ENCODE measurements at regions not wholly inside any gene's neighbourhood (a gene's known extent, or its start where the extent isn't known, plus 50 kb on each side); places are given as distances from the start of the nearest gene placed in this dataset.

- no peaks in the 10 kb centered on the region for H3K9me3 ChIP-seq (ENCODE audit: control insufficient read depth, low read length)
- no peak overlapping the region for H3K9ac ChIP-seq
- no peaks in the 10 kb centered on the region for H3K36me3 ChIP-seq (ENCODE audit: control insufficient read depth, insufficient read depth, low read length)
- no peak overlapping the region for H3K4me2 ChIP-seq (ENCODE audit: low read length)
- no peaks in the 10 kb centered on the region for H3K4me1 ChIP-seq
- TF ChIP-seq, protein P1, sequence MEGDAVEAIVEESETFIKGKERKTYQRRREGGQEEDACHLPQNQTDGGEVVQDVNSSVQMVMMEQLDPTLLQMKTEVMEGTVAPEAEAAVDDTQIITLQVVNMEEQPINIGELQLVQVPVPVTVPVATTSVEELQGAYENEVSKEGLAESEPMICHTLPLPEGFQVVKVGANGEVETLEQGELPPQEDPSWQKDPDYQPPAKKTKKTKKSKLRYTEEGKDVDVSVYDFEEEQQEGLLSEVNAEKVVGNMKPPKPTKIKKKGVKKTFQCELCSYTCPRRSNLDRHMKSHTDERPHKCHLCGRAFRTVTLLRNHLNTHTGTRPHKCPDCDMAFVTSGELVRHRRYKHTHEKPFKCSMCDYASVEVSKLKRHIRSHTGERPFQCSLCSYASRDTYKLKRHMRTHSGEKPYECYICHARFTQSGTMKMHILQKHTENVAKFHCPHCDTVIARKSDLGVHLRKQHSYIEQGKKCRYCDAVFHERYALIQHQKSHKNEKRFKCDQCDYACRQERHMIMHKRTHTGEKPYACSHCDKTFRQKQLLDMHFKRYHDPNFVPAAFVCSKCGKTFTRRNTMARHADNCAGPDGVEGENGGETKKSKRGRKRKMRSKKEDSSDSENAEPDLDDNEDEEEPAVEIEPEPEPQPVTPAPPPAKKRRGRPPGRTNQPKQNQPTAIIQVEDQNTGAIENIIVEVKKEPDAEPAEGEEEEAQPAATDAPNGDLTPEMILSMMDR (IDR thresholded peaks at IDR 0.05) = no peak
- H3K79me2 ChIP-seq = no peaks in the 10 kb centered on the region
- H3K27me3 ChIP-seq (ENCODE audit: control insufficient read depth, insufficient read depth, low read length) = no peaks in the 10 kb centered on the region
- H3K4me3 ChIP-seq (ENCODE audit: low read depth, low read length) = no peak overlapping the region
- H3K27ac ChIP-seq = no peak overlapping the region
- H2AFZ ChIP-seq = no peak overlapping the region
These were observed 289.5 kb downstream of the SIPA1L2 start for GRCh38 chr1:232340446-232340845.

DNA sequence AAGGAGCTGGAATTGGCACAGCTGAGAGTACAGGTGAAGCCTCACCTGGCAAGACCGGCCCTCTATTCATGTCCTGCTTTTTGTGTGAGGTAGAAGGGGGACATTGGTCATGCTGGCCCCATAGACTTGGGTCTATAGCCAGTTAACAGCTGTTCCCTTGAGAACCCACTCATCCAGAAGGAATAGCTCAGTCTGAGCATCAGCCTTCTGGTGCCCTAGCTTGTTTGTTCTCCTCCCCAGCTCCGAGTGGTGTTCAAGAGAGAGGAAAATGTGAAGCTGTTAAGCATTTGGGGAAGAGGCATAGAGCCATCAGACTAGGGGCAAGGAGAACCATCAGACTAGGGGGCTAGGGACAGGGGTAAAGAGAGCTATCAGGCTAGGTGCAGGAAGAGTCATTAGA is 290.9 kb downstream of the SIPA1L2 start:
- Histone ChIP-seq H3K27me3 (ENCODE audit: control insufficient read depth, insufficient read depth, low read length) (no peaks in the 10 kb centered on the region), H2AFZ (no peak overlapping the region), H3K79me2 (no peaks in the 10 kb centered on the region), H3K4me1 (no peaks in the 10 kb centered on the region), H3K9ac (no peak overlapping the region), H3K27ac (no peak overlapping the region), H3K9me3 (ENCODE audit: control insufficient read depth, low read length) (no peaks in the 10 kb centered on the region), H3K36me3 (ENCODE audit: control insufficient read depth, insufficient read depth, low read length) (no peaks in the 10 kb centered on the region), H3K4me2 (ENCODE audit: low read length) (no peak overlapping the region), H3K4me3 (ENCODE audit: low read depth, low read length) (no peak overlapping the region)
- TF ChIP-seq, protein P1 (IDR thresholded peaks at IDR 0.05) = no peak

- Histone ChIP-seq H3K4me3 (ENCODE audit: low read depth, low read length) (no peak overlapping the region), H2AFZ (no peak overlapping the region), H3K4me1 (no peaks in the 10 kb centered on the region)
These were observed 294.1 kb downstream of the SIPA1L2 start for GRCh38 chr1:232335741-232336293.

GRCh38 chr1:232335261-232335660 is 294.7 kb downstream of the SIPA1L2 start:
- H3K4me2 ChIP-seq (ENCODE audit: low read length) = no peak overlapping the region
- H3K4me1 ChIP-seq = no peaks in the 10 kb centered on the region
- H2AFZ ChIP-seq = no peak overlapping the region
- TF ChIP-seq, protein P1 (IDR thresholded peaks at IDR 0.05) = no peak
- no peak overlapping the region for H3K4me3 ChIP-seq (ENCODE audit: low read depth, low read length)
- H3K27me3 ChIP-seq (ENCODE audit: control insufficient read depth, insufficient read depth, low read length) = no peaks in the 10 kb centered on the region
- no peaks in the 10 kb centered on the region for H3K79me2 ChIP-seq
- H3K36me3 ChIP-seq (ENCODE audit: control insufficient read depth, insufficient read depth, low read length) = no peaks in the 10 kb centered on the region
- H3K27ac ChIP-seq = no peak overlapping the region
- H3K9me3 ChIP-seq (ENCODE audit: control insufficient read depth, low read length) = no peaks in the 10 kb centered on the region
- no peak overlapping the region for H3K9ac ChIP-seq

More at GRCh38 chr1:232335741-232336293, 294.1 kb downstream of the SIPA1L2 start:
- no peaks in the 10 kb centered on the region for H3K9me3 ChIP-seq (ENCODE audit: control insufficient read depth, low read length)
- no peak overlapping the region for H3K27ac ChIP-seq
- H3K36me3 ChIP-seq (ENCODE audit: control insufficient read depth, insufficient read depth, low read length) = no peaks in the 10 kb centered on the region
- no peaks in the 10 kb centered on the region for H3K27me3 ChIP-seq (ENCODE audit: control insufficient read depth, insufficient read depth, low read length)
- H3K4me2 ChIP-seq (ENCODE audit: low read length) = no peak overlapping the region
- TF ChIP-seq, protein P1 (IDR thresholded peaks at IDR 0.05) = no peak
- no peak overlapping the region for H3K9ac ChIP-seq
- H3K79me2 ChIP-seq = no peaks in the 10 kb centered on the region

DNA sequence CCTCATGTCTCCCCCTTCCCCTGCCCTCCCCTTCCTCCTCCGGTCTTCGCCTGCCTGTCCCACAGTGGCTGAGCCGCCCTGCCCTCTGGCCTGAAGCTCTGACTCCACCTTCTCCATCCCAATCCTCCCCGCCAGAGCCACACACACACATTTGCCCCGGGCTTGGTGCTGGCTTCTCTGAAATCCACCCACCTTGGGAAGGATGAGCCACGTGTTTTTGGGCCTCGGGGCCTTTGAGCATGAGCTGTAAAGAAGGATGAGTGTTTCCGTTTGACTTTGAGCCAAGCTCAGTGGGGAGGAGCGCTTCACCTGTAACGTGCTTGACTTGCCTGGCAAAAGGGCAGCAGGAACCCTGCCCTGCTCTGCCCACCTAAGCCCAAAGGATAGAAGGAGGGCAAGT is 295.1 kb downstream of the SIPA1L2 start:
- no peaks in the 10 kb centered on the region for H3K27me3 ChIP-seq (ENCODE audit: control insufficient read depth, insufficient read depth, low read length)
- no peak overlapping the region for H2AFZ ChIP-seq
- H3K4me1 ChIP-seq = no peaks in the 10 kb centered on the region
- no peak overlapping the region for H3K27ac ChIP-seq
- H3K9ac ChIP-seq = no peak overlapping the region
- H3K9me3 ChIP-seq (ENCODE audit: control insufficient read depth, low read length) = no peaks in the 10 kb centered on the region
- TF ChIP-seq, protein P1 (IDR thresholded peaks at IDR 0.05) = no peak
- H3K36me3 ChIP-seq (ENCODE audit: control insufficient read depth, insufficient read depth, low read length) = no peaks in the 10 kb centered on the region
- no peak overlapping the region for H3K4me3 ChIP-seq (ENCODE audit: low read depth, low read length)
- no peak overlapping the region for H3K4me2 ChIP-seq (ENCODE audit: low read length)
- no peaks in the 10 kb centered on the region for H3K79me2 ChIP-seq
